NCI-H524 treated with DMSO at 0.1 percent for 48 hours (cell line): ENCODE measurements at regions not wholly inside any gene's neighbourhood (a gene's known extent, or its start where the extent isn't known, plus 50 kb on each side); places are given as distances from the start of the nearest gene placed in this dataset.

Experiments used
- DNase-seq: peaks from one replicate; lab custom pipeline; 2025; lab: John Stamatoyannopoulos, UW

- DNase-seq: no peak
These were observed 368.9 kb downstream of the CDH9 start for GRCh38 chr5:26669523-26669922.

- DNase-seq: no peak
These were observed 369.4 kb downstream of the CDH9 start for GRCh38 chr5:26669031-26669430.

- DNase-seq: no peak
These were observed 372.0 kb downstream of the CDH9 start for GRCh38 chr5:26666371-26666770.

GRCh38 chr5:26663500-26663899, 374.9 kb downstream of the CDH9 start:
- DNase-seq: no peak

- no peak for DNase-seq
These were observed 375.5 kb downstream of the CDH9 start for GRCh38 chr5:26662806-26663360.

- no peak for DNase-seq
These were observed 378.3 kb downstream of the CDH9 start for GRCh38 chr5:26660116-26660515.

GRCh38 chr5:26649000-26649399, 389.4 kb downstream of the CDH9 start:
- no peak for DNase-seq

- DNase-seq: no peak
These were observed 390.6 kb downstream of the CDH9 start for GRCh38 chr5:26647781-26648180.

- DNase-seq: no peak
These were observed 392.7 kb downstream of the CDH9 start for GRCh38 chr5:26645659-26646058.

GRCh38 chr5:26641492-26641891, 396.9 kb downstream of the CDH9 start:
- no peak for DNase-seq

GRCh38 chr5:26625099-26625498, 413.3 kb downstream of the CDH9 start:
- DNase-seq: no peak

- DNase-seq: no peak
These were observed 415.4 kb downstream of the CDH9 start for GRCh38 chr5:26622947-26623346.

GRCh38 chr5:26610577-26610976, 427.8 kb downstream of the CDH9 start:
- no peak for DNase-seq

- DNase-seq: no peak
These were observed 436.8 kb downstream of the CDH9 start for GRCh38 chr5:26601563-26601962.

- DNase-seq: no peak
These were observed 455.9 kb downstream of the CDH9 start for GRCh38 chr5:26582350-26583045.

- no peak for DNase-seq
These were observed 458.7 kb downstream of the CDH9 start for GRCh38 chr5:26579712-26580111.

GRCh38 chr5:26578002-26578401, 460.4 kb downstream of the CDH9 start:
- DNase-seq: no peak

- DNase-seq: no peak
These were observed 465.9 kb downstream of the CDH9 start for GRCh38 chr5:26572480-26572879.

GRCh38 chr5:26569929-26570258, 468.5 kb downstream of the CDH9 start:
- no peak for DNase-seq

GRCh38 chr5:26569241-26569928, 469.0 kb downstream of the CDH9 start:
- no peak for DNase-seq

GRCh38 chr5:26568316-26568715, 470.1 kb downstream of the CDH9 start:
- no peak for DNase-seq

- DNase-seq: no peak
These were observed 474.4 kb downstream of the CDH9 start for GRCh38 chr5:26563979-26564378.

- DNase-seq: no peak
These were observed 485.3 kb downstream of the CDH9 start for GRCh38 chr5:26553079-26553478.

- no peak for DNase-seq
These were observed 494.4 kb downstream of the CDH9 start for GRCh38 chr5:26543987-26544386.
